NT2/D1 (cell line): ENCODE measurements at regions not wholly inside any gene's neighbourhood (a gene's known extent, or its start where the extent isn't known, plus 50 kb on each side); places are given as distances from the start of the nearest gene placed in this dataset.

ENCODE experiments used
- SUZ12 ChIP-seq: IDR thresholded peaks from 2 replicates; pipeline ENCODE4 v1.6.1; 2011; ENCODE audit not compliant: insufficient read length, insufficient read depth; ENCODE audit errors: extremely low read depth
- YY1 ChIP-seq: IDR thresholded peaks from 2 replicates; pipeline ENCODE4 v1.6.1; 2011; ENCODE audit not compliant: insufficient read length, insufficient read depth

- TF ChIP-seq YY1 (no peak), SUZ12 (no peak)
Observed at GRCh38 chr3:79884354-79884753, 116.6 kb upstream of the ROBO1 start.
